GM12865 (cell line): ENCODE measurements at regions not wholly inside any gene's neighbourhood (a gene's known extent, or its start where the extent isn't known, plus 50 kb on each side); places are given as distances from the start of the nearest gene placed in this dataset.

Source experiments
- DNase-seq: peaks from one replicate; pipeline ENCODE4 v3.0.0; 2010; ENCODE audit warnings: low read depth
- H3K4me3 ChIP-seq: 2 replicates; pipeline ENCODE4 v1.5.1; 2011; ENCODE audit warnings: mild to moderate bottlenecking, low read depth, low read length, control low read depth
- TF ChIP-seq, protein P1 (sequence below): IDR thresholded peaks from 2 replicates; pipeline ENCODE4 v1.5.1; 2011; ENCODE audit warnings: low read length, control low read depth, low read depth, inconsistent platforms; ENCODE audit not compliant: insufficient read depth; ENCODE audit errors: missing control alignments

DNA sequence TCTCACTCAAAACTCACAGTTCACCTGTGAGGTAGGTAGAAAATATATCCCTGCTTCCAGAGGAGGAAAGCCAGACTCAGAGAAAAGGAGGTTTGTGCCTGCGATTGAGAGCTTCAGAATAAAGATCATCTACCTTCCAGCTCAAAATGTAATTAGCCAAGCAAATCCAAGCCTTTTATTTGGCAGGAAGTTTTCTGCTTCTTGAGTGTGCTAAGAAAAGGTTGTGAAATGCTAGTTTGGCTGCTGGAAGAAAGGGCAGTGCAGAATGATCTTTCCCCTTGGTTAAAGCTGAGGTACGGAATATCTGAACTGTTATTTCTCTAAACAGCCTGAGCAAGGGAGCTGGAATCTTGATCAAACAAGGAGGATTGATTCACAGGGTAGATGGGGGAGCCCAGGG, 59.7 kb upstream of the VCX3B start:
- no peak overlapping the region for H3K4me3 ChIP-seq

DNA sequence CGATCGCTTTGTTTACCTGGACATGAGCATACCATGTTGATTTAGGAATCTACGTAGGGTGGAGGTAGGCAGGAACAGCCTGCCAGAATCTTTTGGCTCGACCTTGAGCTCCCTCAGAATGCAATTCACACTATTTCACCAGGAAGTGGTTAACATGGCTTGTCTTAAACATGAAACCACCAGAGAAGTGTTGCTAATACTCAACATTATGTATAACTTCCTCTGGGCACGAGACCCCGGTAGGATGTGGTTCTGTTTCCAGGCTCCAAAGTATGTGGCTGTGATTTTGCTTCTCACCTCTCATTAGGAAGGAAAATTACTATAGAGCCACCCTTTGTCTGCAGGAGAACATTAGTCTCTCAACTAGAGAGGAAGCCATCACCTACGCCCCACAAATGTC, 59.0 kb upstream of the VCX3B start:
- no peak overlapping the region for H3K4me3 ChIP-seq
- no peak for DNase-seq
- TF ChIP-seq, protein P1, sequence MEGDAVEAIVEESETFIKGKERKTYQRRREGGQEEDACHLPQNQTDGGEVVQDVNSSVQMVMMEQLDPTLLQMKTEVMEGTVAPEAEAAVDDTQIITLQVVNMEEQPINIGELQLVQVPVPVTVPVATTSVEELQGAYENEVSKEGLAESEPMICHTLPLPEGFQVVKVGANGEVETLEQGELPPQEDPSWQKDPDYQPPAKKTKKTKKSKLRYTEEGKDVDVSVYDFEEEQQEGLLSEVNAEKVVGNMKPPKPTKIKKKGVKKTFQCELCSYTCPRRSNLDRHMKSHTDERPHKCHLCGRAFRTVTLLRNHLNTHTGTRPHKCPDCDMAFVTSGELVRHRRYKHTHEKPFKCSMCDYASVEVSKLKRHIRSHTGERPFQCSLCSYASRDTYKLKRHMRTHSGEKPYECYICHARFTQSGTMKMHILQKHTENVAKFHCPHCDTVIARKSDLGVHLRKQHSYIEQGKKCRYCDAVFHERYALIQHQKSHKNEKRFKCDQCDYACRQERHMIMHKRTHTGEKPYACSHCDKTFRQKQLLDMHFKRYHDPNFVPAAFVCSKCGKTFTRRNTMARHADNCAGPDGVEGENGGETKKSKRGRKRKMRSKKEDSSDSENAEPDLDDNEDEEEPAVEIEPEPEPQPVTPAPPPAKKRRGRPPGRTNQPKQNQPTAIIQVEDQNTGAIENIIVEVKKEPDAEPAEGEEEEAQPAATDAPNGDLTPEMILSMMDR: no peak

More for the DNA sequence above, 59.7 kb upstream of the VCX3B start:
- TF ChIP-seq, protein P1: no peak
- DNase-seq: no peak

DNA sequence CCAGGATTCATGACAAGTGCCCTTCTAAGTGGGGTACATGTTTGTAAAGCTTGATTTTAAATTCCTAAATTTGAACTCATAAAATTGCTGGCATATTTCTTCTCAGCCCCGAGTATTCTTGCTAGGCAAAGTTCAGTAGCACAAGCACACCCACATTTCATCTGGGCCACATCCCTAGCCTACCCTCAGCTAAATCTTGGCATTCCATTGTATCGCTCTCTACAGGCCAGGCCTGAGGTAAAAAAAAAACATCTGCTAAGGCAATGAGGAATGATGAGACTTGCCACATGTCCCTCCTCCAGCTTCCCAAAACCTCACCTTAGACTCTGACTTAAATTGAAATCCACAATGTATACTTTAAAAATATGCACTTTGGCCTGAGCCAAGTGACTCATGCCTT, 51.4 kb upstream of the VCX3B start:
- H3K4me3 ChIP-seq: no peak overlapping the region
- DNase-seq: no peak
- TF ChIP-seq, protein P1: no peak
